ENCODE measurements at regions not wholly inside any gene's neighbourhood (a gene's known extent, or its start where the extent isn't known, plus 50 kb on each side); places are given as distances from the start of the nearest gene placed in this dataset.

DNA sequence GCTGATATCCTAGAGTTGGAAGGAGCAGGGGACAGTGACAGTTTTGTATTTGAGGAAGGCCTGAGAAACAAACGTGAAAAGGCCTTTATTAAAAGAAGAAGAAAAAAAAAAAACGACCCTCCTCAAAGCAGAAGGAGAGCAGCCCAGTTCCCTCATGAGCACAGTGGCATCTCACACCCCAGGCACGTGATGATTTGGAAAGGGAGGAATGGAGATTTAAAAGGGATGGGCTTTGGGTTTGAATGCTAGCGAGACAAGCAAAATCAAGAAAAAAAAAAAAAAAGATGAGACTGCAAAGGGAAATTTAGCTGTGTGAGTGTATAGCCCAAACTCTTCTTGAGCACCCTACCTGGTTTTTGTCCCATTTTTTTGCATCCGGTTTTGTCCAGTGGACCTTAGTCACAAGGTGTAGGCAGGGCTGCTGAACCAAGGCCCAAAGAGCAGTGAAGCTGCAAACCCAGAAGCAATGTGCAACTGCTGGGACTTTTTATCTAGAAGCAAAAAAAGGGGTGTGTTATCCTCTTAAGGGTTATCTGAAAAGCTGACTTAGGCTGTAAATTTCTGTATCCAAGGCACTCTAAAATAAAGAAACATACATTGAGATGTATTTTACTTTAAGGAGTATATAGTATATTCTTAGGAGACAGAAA is 54.5 kb upstream of the RREB1 start:
- no peaks in the 10 kb centered on the region; the same call in 1 of the 2 replicates for H3K27me3 ChIP-seq (replicated peaks; ENCODE audit: control insufficient read depth, insufficient read depth, low read length)
- no peak overlapping the region for H3K4me3 ChIP-seq (replicated peaks; ENCODE audit: low read depth, low read length)
- TF ChIP-seq CTCF (IDR thresholded peaks at IDR 0.05; ENCODE audit: insufficient read depth, low read length, poor library complexity, severe bottlenecking): no peak
- DNase-seq (ENCODE audit: extremely low read depth, insufficient read length): no peak
- no peaks in the 10 kb centered on the region for H3K36me3 ChIP-seq (ENCODE audit: control insufficient read depth, insufficient read depth, low read length)
